Neural crest cell (in vitro differentiated cells): ENCODE measurements at regions not wholly inside any gene's neighbourhood (a gene's known extent, or its start where the extent isn't known, plus 50 kb on each side); places are given as distances from the start of the nearest gene placed in this dataset.

Experiments
- DNase-seq: peaks from one replicate; pipeline ENCODE4 v3.0.0; 2021; ENCODE audit warnings: low read depth, mixed read lengths, low spot score
- H3K27ac Mint-ChIP-seq: one replicate; pipeline ENCODE4 v1.8.0; 2021; ENCODE audit warnings: mild to moderate bottlenecking, mixed read lengths; ENCODE audit not compliant: unreplicated experiment
- H3K27me3 Mint-ChIP-seq: 2 replicates; pipeline ENCODE4 v1.8.0; 2021; ENCODE audit warnings: low read depth, mild to moderate bottlenecking, mixed read lengths
- H3K36me3 Mint-ChIP-seq: 2 replicates; pipeline ENCODE4 v1.8.0; 2021; ENCODE audit warnings: low read depth, mild to moderate bottlenecking, mixed read lengths
- H3K4me1 Mint-ChIP-seq: 2 replicates; pipeline ENCODE4 v1.8.0; 2021; ENCODE audit warnings: mixed read lengths
- H3K4me3 Mint-ChIP-seq: one replicate; pipeline ENCODE4 v1.8.0; 2021; ENCODE audit warnings: mild to moderate bottlenecking, mixed read lengths
- H3K9me3 Mint-ChIP-seq: 2 replicates; pipeline ENCODE4 v1.8.0; 2021; ENCODE audit warnings: mixed read lengths
- TF ChIP-seq, protein P1 (sequence below): fragments of 200-600 bp; sonication (generic); conservative IDR thresholded peaks from 2 replicates; pipeline ENCODE4 v1.5.0; 2021; ENCODE audit warnings: antibody characterized with exemption, mild to moderate bottlenecking

DNA sequence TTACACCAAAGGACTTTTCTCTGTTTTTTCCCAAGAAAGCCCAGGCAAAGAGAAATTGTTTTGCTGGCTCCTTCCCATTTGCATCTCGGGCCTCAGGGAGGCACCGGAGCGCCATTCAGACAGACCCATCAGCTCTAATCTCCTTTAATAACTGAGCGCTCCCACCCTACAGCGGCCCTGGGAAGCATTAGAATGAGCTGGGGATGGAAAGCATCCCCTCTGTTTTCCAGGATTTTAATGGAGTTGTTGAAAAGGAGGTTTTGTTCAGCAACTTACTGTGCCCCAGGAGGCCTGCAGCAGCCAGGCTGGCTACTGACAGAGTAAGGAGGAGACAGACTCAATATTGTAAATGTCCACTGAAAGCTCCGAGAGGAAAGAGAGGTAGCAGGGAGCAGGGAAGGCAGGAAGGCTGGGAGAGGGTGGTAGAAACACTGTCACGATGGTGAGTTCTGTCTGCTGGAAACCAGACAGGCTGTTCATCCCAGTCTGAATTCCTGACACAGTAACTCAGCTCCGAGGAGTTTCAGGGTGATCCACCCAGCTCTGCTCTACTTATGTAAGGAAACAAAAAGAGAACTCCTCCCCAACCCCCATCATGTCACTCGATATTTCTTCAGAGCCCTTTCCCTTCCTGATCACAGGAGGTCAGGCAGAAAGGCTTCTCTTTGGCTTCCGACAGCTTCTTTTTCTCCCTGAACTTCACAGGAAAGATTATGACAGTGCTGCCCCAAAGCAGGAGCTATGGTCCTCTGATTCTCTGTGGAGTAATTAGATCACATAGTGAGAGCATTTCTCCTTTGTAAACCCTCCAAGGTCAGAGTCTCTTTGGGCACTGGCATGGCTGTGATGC lies 62.5 kb upstream of the TMEM132D start:
- Mint-ChIP-seq H3K27ac (no peak overlapping the region), H3K36me3 (no peaks in the 10 kb centered on the region), H3K4me3 (no peak overlapping the region), H3K9me3 (no peaks in the 10 kb centered on the region), H3K27me3 (peaks cover 30% of the 10 kb centered on the region), H3K4me1 (peaks cover 18% of the 10 kb centered on the region)
- no peak for DNase-seq
- TF ChIP-seq, protein P1, sequence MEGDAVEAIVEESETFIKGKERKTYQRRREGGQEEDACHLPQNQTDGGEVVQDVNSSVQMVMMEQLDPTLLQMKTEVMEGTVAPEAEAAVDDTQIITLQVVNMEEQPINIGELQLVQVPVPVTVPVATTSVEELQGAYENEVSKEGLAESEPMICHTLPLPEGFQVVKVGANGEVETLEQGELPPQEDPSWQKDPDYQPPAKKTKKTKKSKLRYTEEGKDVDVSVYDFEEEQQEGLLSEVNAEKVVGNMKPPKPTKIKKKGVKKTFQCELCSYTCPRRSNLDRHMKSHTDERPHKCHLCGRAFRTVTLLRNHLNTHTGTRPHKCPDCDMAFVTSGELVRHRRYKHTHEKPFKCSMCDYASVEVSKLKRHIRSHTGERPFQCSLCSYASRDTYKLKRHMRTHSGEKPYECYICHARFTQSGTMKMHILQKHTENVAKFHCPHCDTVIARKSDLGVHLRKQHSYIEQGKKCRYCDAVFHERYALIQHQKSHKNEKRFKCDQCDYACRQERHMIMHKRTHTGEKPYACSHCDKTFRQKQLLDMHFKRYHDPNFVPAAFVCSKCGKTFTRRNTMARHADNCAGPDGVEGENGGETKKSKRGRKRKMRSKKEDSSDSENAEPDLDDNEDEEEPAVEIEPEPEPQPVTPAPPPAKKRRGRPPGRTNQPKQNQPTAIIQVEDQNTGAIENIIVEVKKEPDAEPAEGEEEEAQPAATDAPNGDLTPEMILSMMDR, result no peak

- H3K36me3 Mint-ChIP-seq, result no peaks in the 10 kb centered on the region
- H3K27me3 Mint-ChIP-seq, result peaks cover 21% of the 10 kb centered on the region
- TF ChIP-seq, protein P1, result no peak
- peaks cover 5% of the 10 kb centered on the region for H3K4me1 Mint-ChIP-seq
- no peak overlapping the region for H3K4me3 Mint-ChIP-seq
- no peaks in the 10 kb centered on the region for H3K9me3 Mint-ChIP-seq
- H3K27ac Mint-ChIP-seq, result no peak overlapping the region
- DNase-seq, result no peak
Measured at GRCh38 chr12:129971721-129972120, 67.9 kb upstream of the TMEM132D start.

GRCh38 chr12:129973236-129973961 lies 69.6 kb upstream of the TMEM132D start:
- DNase-seq, result no peak
- Mint-ChIP-seq H3K27me3 (peaks cover 23% of the 10 kb centered on the region), H3K27ac (no peak overlapping the region), H3K36me3 (no peaks in the 10 kb centered on the region), H3K9me3 (no peaks in the 10 kb centered on the region), H3K4me1 (no peaks in the 10 kb centered on the region), H3K4me3 (no peak overlapping the region)
- TF ChIP-seq, protein P1, result no peak

DNA sequence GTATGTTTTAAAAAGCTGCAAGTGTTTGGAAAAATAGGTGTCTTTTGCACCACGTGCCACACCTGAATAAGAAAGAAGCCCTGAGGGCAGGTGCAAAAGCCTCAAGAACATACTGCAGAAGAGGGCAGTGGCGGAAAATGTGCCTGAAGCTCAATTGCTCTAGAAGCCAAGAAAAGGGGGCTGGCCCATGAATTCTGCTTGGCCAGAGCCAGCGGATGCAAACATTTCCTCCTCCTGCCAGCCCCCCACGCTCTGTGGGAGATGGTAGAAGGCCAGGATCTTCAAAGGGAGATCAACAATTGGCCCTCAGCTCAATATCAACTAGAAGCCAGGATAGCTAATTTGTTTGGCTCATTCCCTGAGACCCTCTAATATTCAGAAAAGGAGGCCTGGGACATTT lies 80.3 kb upstream of the TMEM132D start:
- DNase-seq, result no peak

GRCh38 chr12:129987841-129988240 lies 84.0 kb upstream of the TMEM132D start:
- TF ChIP-seq, protein P1, result no peak
- DNase-seq, result no peak
- peaks cover 6% of the 10 kb centered on the region for H3K9me3 Mint-ChIP-seq
- H3K4me3 Mint-ChIP-seq, result no peak overlapping the region
- no peak overlapping the region for H3K27ac Mint-ChIP-seq
- peaks cover 54% of the 10 kb centered on the region for H3K27me3 Mint-ChIP-seq
- no peaks in the 10 kb centered on the region for H3K4me1 Mint-ChIP-seq
- no peaks in the 10 kb centered on the region for H3K36me3 Mint-ChIP-seq

More for the DNA sequence above, 80.3 kb upstream of the TMEM132D start:
- H3K36me3 Mint-ChIP-seq, result no peaks in the 10 kb centered on the region
- H3K4me1 Mint-ChIP-seq, result no peaks in the 10 kb centered on the region
- no peak overlapping the region for H3K27ac Mint-ChIP-seq
- peaks cover 6% of the 10 kb centered on the region for H3K9me3 Mint-ChIP-seq
- TF ChIP-seq, protein P1, result no peak
- H3K4me3 Mint-ChIP-seq, result no peak overlapping the region
- peaks cover 60% of the 10 kb centered on the region for H3K27me3 Mint-ChIP-seq
